Mesendoderm (in vitro differentiated cells): ENCODE measurements at regions not wholly inside any gene's neighbourhood (a gene's known extent, or its start where the extent isn't known, plus 50 kb on each side); places are given as distances from the start of the nearest gene placed in this dataset.

Experiments used
- DNase-seq: peaks from one replicate; pipeline ENCODE4 v3.0.0; 2013
- H2AK5ac ChIP-seq: 2 replicates; pipeline ENCODE4 v1.6.1; 2013; ENCODE audit warnings: low read length, inconsistent platforms
- H2BK120ac ChIP-seq: 2 replicates; pipeline ENCODE4 v1.6.1; 2013; ENCODE audit warnings: low read depth, mild to moderate bottlenecking, low read length, moderate library complexity, mixed read lengths
- H2BK15ac ChIP-seq: replicated peaks from 2 replicates; pipeline ENCODE4 v1.6.1; 2013; ENCODE audit warnings: low read depth, mild to moderate bottlenecking, moderate library complexity
- H2BK5ac ChIP-seq: 2 replicates; pipeline ENCODE4 v1.6.1; 2013; ENCODE audit warnings: low read length, inconsistent platforms
- H3K18ac ChIP-seq: 2 replicates; pipeline ENCODE4 v1.6.1; 2013; ENCODE audit warnings: mild to moderate bottlenecking, low read length, mixed read lengths
- H3K23ac ChIP-seq: one replicate; pipeline ENCODE4 v1.6.1; 2013; ENCODE audit warnings: low read length
- H3K27ac ChIP-seq: 2 replicates; pipeline ENCODE4 v1.5.1; 2013; ENCODE audit warnings: low read depth, mild to moderate bottlenecking, inconsistent platforms, low read length, moderate library complexity
- H3K27me3 ChIP-seq: 2 replicates; pipeline ENCODE4 v1.6.1; 2013; ENCODE audit warnings: low read length, control low read depth, mild to moderate bottlenecking, inconsistent platforms; ENCODE audit not compliant: insufficient read depth, poor library complexity
- H3K36me3 ChIP-seq: 2 replicates; pipeline ENCODE4 v1.6.1; 2013; ENCODE audit warnings: low read length, inconsistent platforms; ENCODE audit not compliant: control insufficient read depth, insufficient read depth
- H3K4ac ChIP-seq: one replicate; pipeline ENCODE4 v1.6.1; 2013; ENCODE audit warnings: low read depth, mild to moderate bottlenecking, low read length, moderate library complexity
- H3K4me1 ChIP-seq: 2 replicates; pipeline ENCODE4 v1.6.1; 2013; ENCODE audit warnings: low read depth, low read length, inconsistent platforms; ENCODE audit not compliant: control insufficient read depth
- H3K4me2 ChIP-seq: 2 replicates; pipeline ENCODE4 v1.6.1; 2013; ENCODE audit warnings: low read length
- H3K4me3 ChIP-seq: 2 replicates; pipeline ENCODE4 v1.5.1; 2013; ENCODE audit warnings: mild to moderate bottlenecking, low read length
- H3K56ac ChIP-seq: one replicate; pipeline ENCODE4 v1.6.1; 2013; ENCODE audit warnings: low read length
- H3K79me1 ChIP-seq: 2 replicates; pipeline ENCODE4 v1.6.1; 2013; ENCODE audit warnings: low read length, inconsistent platforms
- H3K79me2 ChIP-seq: 2 replicates; pipeline ENCODE4 v1.6.1; 2013; ENCODE audit warnings: mild to moderate bottlenecking, low read length; ENCODE audit not compliant: control insufficient read depth, insufficient read depth
- H3K9ac ChIP-seq: 2 replicates; pipeline ENCODE4 v1.6.1; 2013; ENCODE audit warnings: low read length, inconsistent platforms
- H4K5ac ChIP-seq: one replicate; pipeline ENCODE4 v1.6.1; 2013; ENCODE audit warnings: low read length
- H4K8ac ChIP-seq: one replicate; pipeline ENCODE4 v1.6.1; 2013; ENCODE audit warnings: low read depth, mild to moderate bottlenecking, control low read depth, low read length, moderate library complexity
- WGBS: extraction: QIAGEN DNeasy Blood & Tissue Kit; methylation state at CpG from one replicate; pipeline ENCODE4 v1.1.7; 2013; ENCODE audit warnings: low lambda C conversion rate, missing lambda C conversion rate; ENCODE audit not compliant: insufficient coverage; ENCODE audit errors: extremely low coverage; 5-methylcytosine and 5-hydroxymethylcytosine counted together

GRCh38 chr16:73888840-73889490, 407.6 kb upstream of the PSMD7 start:
- no peak overlapping the region for H2AK5ac ChIP-seq
- no peak overlapping the region for H3K4me2 ChIP-seq
- DNase-seq, result no peak
- no peak overlapping the region for H2BK5ac ChIP-seq
- H3K27ac ChIP-seq, result no peak overlapping the region
- no peak overlapping the region for H4K5ac ChIP-seq
- no peaks in the 10 kb centered on the region for H3K27me3 ChIP-seq
- no peak overlapping the region for H3K9ac ChIP-seq
- H3K36me3 ChIP-seq, result no peaks in the 10 kb centered on the region
- no peak overlapping the region for H4K8ac ChIP-seq
- H3K79me2 ChIP-seq, result no peaks in the 10 kb centered on the region
- H3K23ac ChIP-seq, result no peak overlapping the region
- H3K4me3 ChIP-seq, result no peak overlapping the region
- no peak overlapping the region for H2BK120ac ChIP-seq
- no peak overlapping the region for H3K56ac ChIP-seq
- WGBS, result no CpG with 5 or more reads among the region's 13 CpGs
- H3K79me1 ChIP-seq, result no peaks in the 10 kb centered on the region
- H3K18ac ChIP-seq, result no peak overlapping the region
- H3K4me1 ChIP-seq, result no peaks in the 10 kb centered on the region
- no peak overlapping the region for H3K4ac ChIP-seq
- no peak overlapping the region for H2BK15ac ChIP-seq

GRCh38 chr16:73887911-73888310, 408.7 kb upstream of the PSMD7 start:
- Histone ChIP-seq H3K4ac (no peak overlapping the region), H3K27me3 (no peaks in the 10 kb centered on the region), H2BK5ac (no peak overlapping the region), H3K23ac (no peak overlapping the region), H3K18ac (no peak overlapping the region), H3K4me2 (no peak overlapping the region), H2BK120ac (no peak overlapping the region), H2AK5ac (no peak overlapping the region), H3K27ac (no peak overlapping the region), H2BK15ac (no peak overlapping the region), H3K36me3 (no peaks in the 10 kb centered on the region), H3K4me3 (no peak overlapping the region), H3K9ac (no peak overlapping the region), H4K8ac (no peak overlapping the region), H3K79me2 (no peaks in the 10 kb centered on the region), H3K4me1 (no peaks in the 10 kb centered on the region), H4K5ac (no peak overlapping the region), H3K79me1 (no peaks in the 10 kb centered on the region), H3K56ac (no peak overlapping the region)
- no peak for DNase-seq
- WGBS, result no CpG with 5 or more reads among the region's 8 CpGs

- H2BK120ac ChIP-seq, result no peak overlapping the region
- no peak overlapping the region for H4K5ac ChIP-seq
- DNase-seq, result no peak
- H4K8ac ChIP-seq, result no peak overlapping the region
- H3K4me2 ChIP-seq, result no peak overlapping the region
- H3K4me1 ChIP-seq, result no peaks in the 10 kb centered on the region
- no peak overlapping the region for H3K9ac ChIP-seq
- no peaks in the 10 kb centered on the region for H3K27me3 ChIP-seq
- no peak overlapping the region for H2BK5ac ChIP-seq
- no peak overlapping the region for H3K56ac ChIP-seq
- no peak overlapping the region for H2AK5ac ChIP-seq
- no peaks in the 10 kb centered on the region for H3K79me1 ChIP-seq
- H3K36me3 ChIP-seq, result no peaks in the 10 kb centered on the region
- H3K23ac ChIP-seq, result no peak overlapping the region
- no peak overlapping the region for H3K4me3 ChIP-seq
- no peak overlapping the region for H3K4ac ChIP-seq
- H2BK15ac ChIP-seq, result no peak overlapping the region
- no peaks in the 10 kb centered on the region for H3K79me2 ChIP-seq
- H3K18ac ChIP-seq, result no peak overlapping the region
- no peak overlapping the region for H3K27ac ChIP-seq
- no CpG with 5 or more reads among the region's 10 CpGs for WGBS
Observed at GRCh38 chr16:73886426-73886825, 410.2 kb upstream of the PSMD7 start.

- H3K27me3 ChIP-seq, result no peaks in the 10 kb centered on the region
Observed at GRCh38 chr16:73885319-73885718, 411.3 kb upstream of the PSMD7 start.

GRCh38 chr16:73883841-73884240, 412.8 kb upstream of the PSMD7 start:
- no peak overlapping the region for H2BK5ac ChIP-seq
- no peaks in the 10 kb centered on the region for H3K36me3 ChIP-seq
- no peak overlapping the region for H2BK15ac ChIP-seq
- no peaks in the 10 kb centered on the region for H3K4me1 ChIP-seq
- H3K79me2 ChIP-seq, result no peaks in the 10 kb centered on the region
- H3K9ac ChIP-seq, result no peak overlapping the region
- H3K18ac ChIP-seq, result no peak overlapping the region
- H3K4ac ChIP-seq, result no peak overlapping the region
- no peak overlapping the region for H3K4me3 ChIP-seq
- no peaks in the 10 kb centered on the region for H3K79me1 ChIP-seq
- WGBS, result no CpG with 5 or more reads among the region's 3 CpGs
- no peak overlapping the region for H3K27ac ChIP-seq
- no peak overlapping the region for H4K8ac ChIP-seq
- H3K23ac ChIP-seq, result no peak overlapping the region
- no peaks in the 10 kb centered on the region for H3K27me3 ChIP-seq
- H2BK120ac ChIP-seq, result no peak overlapping the region
- H4K5ac ChIP-seq, result no peak overlapping the region
- no peak overlapping the region for H2AK5ac ChIP-seq
- no peak for DNase-seq
- no peak overlapping the region for H3K4me2 ChIP-seq
- H3K56ac ChIP-seq, result no peak overlapping the region

More at GRCh38 chr16:73885319-73885718, 411.3 kb upstream of the PSMD7 start:
- no peak overlapping the region for H2BK120ac ChIP-seq
- no peak overlapping the region for H2BK5ac ChIP-seq
- H2AK5ac ChIP-seq, result no peak overlapping the region
- no peak overlapping the region for H3K4ac ChIP-seq
- WGBS, result no CpG with 5 or more reads among the region's 4 CpGs
- no peak for DNase-seq
- no peaks in the 10 kb centered on the region for H3K79me1 ChIP-seq
- H3K18ac ChIP-seq, result no peak overlapping the region
- H4K5ac ChIP-seq, result no peak overlapping the region
- no peak overlapping the region for H2BK15ac ChIP-seq
- no peak overlapping the region for H3K9ac ChIP-seq
- H3K23ac ChIP-seq, result no peak overlapping the region
- no peaks in the 10 kb centered on the region for H3K79me2 ChIP-seq
- no peak overlapping the region for H4K8ac ChIP-seq
- H3K36me3 ChIP-seq, result no peaks in the 10 kb centered on the region
- H3K4me3 ChIP-seq, result no peak overlapping the region
- H3K4me1 ChIP-seq, result no peaks in the 10 kb centered on the region
- H3K4me2 ChIP-seq, result no peak overlapping the region
- H3K56ac ChIP-seq, result no peak overlapping the region
- H3K27ac ChIP-seq, result no peak overlapping the region

- H2BK15ac ChIP-seq, result no peak overlapping the region
- H3K18ac ChIP-seq, result no peak overlapping the region
- H3K4me1 ChIP-seq, result no peaks in the 10 kb centered on the region
- no peak overlapping the region for H3K56ac ChIP-seq
- no peaks in the 10 kb centered on the region for H3K36me3 ChIP-seq
- no peaks in the 10 kb centered on the region for H3K79me1 ChIP-seq
- no peaks in the 10 kb centered on the region for H3K27me3 ChIP-seq
- DNase-seq, result no peak
- H2BK120ac ChIP-seq, result no peak overlapping the region
- no peak overlapping the region for H3K27ac ChIP-seq
- no peaks in the 10 kb centered on the region for H3K79me2 ChIP-seq
- no peak overlapping the region for H3K23ac ChIP-seq
- no peak overlapping the region for H2AK5ac ChIP-seq
- WGBS, result no CpG with 5 or more reads among the region's 2 CpGs
- no peak overlapping the region for H3K4me2 ChIP-seq
- no peak overlapping the region for H4K8ac ChIP-seq
- H3K4ac ChIP-seq, result no peak overlapping the region
- no peak overlapping the region for H2BK5ac ChIP-seq
- no peak overlapping the region for H4K5ac ChIP-seq
- H3K4me3 ChIP-seq, result no peak overlapping the region
- no peak overlapping the region for H3K9ac ChIP-seq
Observed at GRCh38 chr16:73883126-73883525, 413.5 kb upstream of the PSMD7 start.
